ENCODE measurements at regions not wholly inside any gene's neighbourhood (a gene's known extent, or its start where the extent isn't known, plus 50 kb on each side); places are given as distances from the start of the nearest gene placed in this dataset.

DNA sequence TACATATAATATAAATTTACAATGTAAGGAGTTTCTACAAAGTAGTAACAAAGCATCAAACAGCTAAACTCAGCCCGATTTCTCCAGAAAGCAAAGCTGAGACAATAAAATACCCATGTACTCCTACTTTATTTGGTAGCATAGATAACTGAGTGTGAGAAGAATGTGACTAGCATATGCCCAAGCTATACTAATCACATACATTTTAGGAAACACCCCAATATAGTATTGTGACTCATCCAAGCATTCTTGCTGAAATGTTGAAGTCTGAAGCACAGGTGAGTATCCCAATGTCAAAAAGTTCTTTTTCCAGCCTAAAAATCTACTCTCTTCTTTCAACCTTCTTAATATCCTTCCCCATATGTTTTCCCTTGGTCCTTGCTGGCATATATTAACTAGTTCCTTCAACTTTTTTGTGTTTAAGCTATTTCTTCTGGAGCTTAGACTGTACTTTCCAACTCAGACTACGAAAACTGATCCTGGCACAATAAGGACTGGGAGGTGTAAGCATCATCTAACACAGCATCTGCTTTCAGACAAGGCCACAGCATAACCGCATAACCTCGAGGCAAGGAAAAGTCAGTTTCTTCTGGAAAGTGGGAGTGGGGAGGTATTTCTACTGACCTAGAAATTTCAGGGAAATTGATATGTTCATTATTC, 163.0 kb upstream of the RNPC3 start:
- ChIA-PET POLR2A (no interaction called here), CTCF (no interaction called here)
- TF ChIP-seq, protein P1, sequence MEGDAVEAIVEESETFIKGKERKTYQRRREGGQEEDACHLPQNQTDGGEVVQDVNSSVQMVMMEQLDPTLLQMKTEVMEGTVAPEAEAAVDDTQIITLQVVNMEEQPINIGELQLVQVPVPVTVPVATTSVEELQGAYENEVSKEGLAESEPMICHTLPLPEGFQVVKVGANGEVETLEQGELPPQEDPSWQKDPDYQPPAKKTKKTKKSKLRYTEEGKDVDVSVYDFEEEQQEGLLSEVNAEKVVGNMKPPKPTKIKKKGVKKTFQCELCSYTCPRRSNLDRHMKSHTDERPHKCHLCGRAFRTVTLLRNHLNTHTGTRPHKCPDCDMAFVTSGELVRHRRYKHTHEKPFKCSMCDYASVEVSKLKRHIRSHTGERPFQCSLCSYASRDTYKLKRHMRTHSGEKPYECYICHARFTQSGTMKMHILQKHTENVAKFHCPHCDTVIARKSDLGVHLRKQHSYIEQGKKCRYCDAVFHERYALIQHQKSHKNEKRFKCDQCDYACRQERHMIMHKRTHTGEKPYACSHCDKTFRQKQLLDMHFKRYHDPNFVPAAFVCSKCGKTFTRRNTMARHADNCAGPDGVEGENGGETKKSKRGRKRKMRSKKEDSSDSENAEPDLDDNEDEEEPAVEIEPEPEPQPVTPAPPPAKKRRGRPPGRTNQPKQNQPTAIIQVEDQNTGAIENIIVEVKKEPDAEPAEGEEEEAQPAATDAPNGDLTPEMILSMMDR (IDR thresholded peaks at IDR 0.05; ENCODE audit: low read depth, low read length): no peak
- H3K27ac ChIP-seq (ENCODE audit: low read depth, low read length): no peak overlapping the region
- no peak overlapping the region for H3K4me3 ChIP-seq (ENCODE audit: low read depth, low read length)
- H3K27me3 ChIP-seq (ENCODE audit: control insufficient read depth, insufficient read depth, low read length): no peaks in the 10 kb centered on the region
- no peaks in the 10 kb centered on the region for H3K9me3 ChIP-seq (ENCODE audit: control insufficient read depth, insufficient read depth, low read length)
- no peak for DNase-seq (ENCODE audit: low read depth, low spot score)

DNA sequence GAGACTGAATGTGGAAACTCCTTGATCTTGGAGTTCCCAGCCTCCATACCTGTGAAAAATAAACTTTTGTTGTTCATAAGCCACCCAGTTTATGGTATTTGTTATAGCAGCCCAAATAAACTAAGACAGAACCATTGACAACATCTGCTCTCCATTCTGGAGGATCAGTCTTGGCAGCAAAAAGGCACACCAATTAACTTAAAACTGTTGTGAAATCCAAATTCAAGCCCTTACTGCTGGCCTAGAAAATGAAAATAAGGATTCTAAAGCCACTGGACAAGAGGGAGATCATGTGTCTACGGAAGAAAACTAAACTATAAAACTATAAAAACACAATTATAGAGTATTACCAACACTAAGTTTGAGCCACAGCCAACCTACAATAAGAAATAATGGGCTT, 172.1 kb upstream of the RNPC3 start:
- ChIA-PET POLR2A (no interaction called here), CTCF (no interaction called here)
- TF ChIP-seq, protein P1 (IDR thresholded peaks at IDR 0.05; ENCODE audit: low read depth, low read length): no peak
- Histone ChIP-seq H3K27me3 (ENCODE audit: control insufficient read depth, insufficient read depth, low read length) (no peaks in the 10 kb centered on the region), H3K27ac (ENCODE audit: low read depth, low read length) (no peak overlapping the region), H3K4me3 (ENCODE audit: low read depth, low read length) (no peak overlapping the region), H3K9me3 (ENCODE audit: control insufficient read depth, insufficient read depth, low read length) (no peaks in the 10 kb centered on the region)
- no peak for DNase-seq (ENCODE audit: low read depth, low spot score)

GRCh38 chr1:103348136-103348535, 177.4 kb upstream of the RNPC3 start:
- Histone ChIP-seq H3K27ac (ENCODE audit: low read depth, low read length) (no peak overlapping the region), H3K27me3 (ENCODE audit: control insufficient read depth, insufficient read depth, low read length) (no peaks in the 10 kb centered on the region), H3K4me3 (ENCODE audit: low read depth, low read length) (no peak overlapping the region), H3K9me3 (ENCODE audit: control insufficient read depth, insufficient read depth, low read length) (no peaks in the 10 kb centered on the region)
- no peak for DNase-seq (ENCODE audit: low read depth, low spot score)
- CTCF ChIA-PET: no interaction called here
- POLR2A ChIA-PET: no interaction called here
- TF ChIP-seq, protein P1 (IDR thresholded peaks at IDR 0.05; ENCODE audit: low read depth, low read length): no peak

DNA sequence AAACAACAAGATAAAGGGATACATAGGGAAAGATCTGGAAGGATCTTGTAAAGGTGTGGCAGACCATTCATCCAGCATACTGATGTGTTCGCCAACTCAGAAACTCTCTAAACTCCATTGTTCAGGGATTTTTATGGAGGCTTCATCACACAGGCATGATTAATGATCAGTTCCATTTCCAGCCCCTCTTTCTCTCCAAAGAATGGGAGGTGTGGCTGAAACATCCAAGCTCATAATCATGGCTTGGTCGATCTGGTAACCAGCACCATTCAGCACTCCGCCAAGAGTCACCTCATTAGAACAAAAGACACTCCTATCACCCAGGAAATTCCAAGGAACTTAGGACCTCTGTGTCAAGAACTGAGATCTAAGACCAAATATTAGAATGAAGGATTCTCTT, 180.6 kb upstream of the RNPC3 start:
- TF ChIP-seq, protein P1 (IDR thresholded peaks at IDR 0.05; ENCODE audit: low read depth, low read length): no peak
- Histone ChIP-seq H3K27me3 (ENCODE audit: control insufficient read depth, insufficient read depth, low read length) (no peaks in the 10 kb centered on the region), H3K9me3 (ENCODE audit: control insufficient read depth, insufficient read depth, low read length) (no peaks in the 10 kb centered on the region), H3K27ac (ENCODE audit: low read depth, low read length) (no peak overlapping the region), H3K4me3 (ENCODE audit: low read depth, low read length) (no peak overlapping the region)
- ChIA-PET POLR2A (no interaction called here), CTCF (no interaction called here)
- no peak for DNase-seq (ENCODE audit: low read depth, low spot score)

- no peaks in the 10 kb centered on the region for H3K9me3 ChIP-seq (ENCODE audit: control insufficient read depth, insufficient read depth, low read length)
Measured at GRCh38 chr1:103341377-103341880, 184.1 kb upstream of the RNPC3 start.

More at GRCh38 chr1:103341377-103341880, 184.1 kb upstream of the RNPC3 start:
- Histone ChIP-seq H3K4me3 (ENCODE audit: low read depth, low read length) (no peak overlapping the region), H3K27ac (ENCODE audit: low read depth, low read length) (no peak overlapping the region), H3K27me3 (ENCODE audit: control insufficient read depth, insufficient read depth, low read length) (no peaks in the 10 kb centered on the region)
- ChIA-PET CTCF (no interaction called here), POLR2A (no interaction called here)
- no peak for DNase-seq (ENCODE audit: low read depth, low spot score)
- TF ChIP-seq, protein P1 (IDR thresholded peaks at IDR 0.05; ENCODE audit: low read depth, low read length): no peak

Measured in AG04450 (cell line).